H9 (cell line): ENCODE measurements at regions not wholly inside any gene's neighbourhood (a gene's known extent, or its start where the extent isn't known, plus 50 kb on each side); places are given as distances from the start of the nearest gene placed in this dataset.

ENCODE experiments used
- DNase-seq: peaks from one replicate; pipeline ENCODE4 v3.0.0-alpha.2; 2017
- H2AFZ ChIP-seq: one replicate; pipeline ENCODE4 v1.6.1; 2013; ENCODE audit warnings: mild to moderate bottlenecking, low read length, control low read depth, moderate library complexity
- H2AK5ac ChIP-seq: 2 replicates; pipeline ENCODE4 v1.6.1; 2013; ENCODE audit warnings: low read length, control low read depth, mixed read lengths; ENCODE audit not compliant: insufficient read length
- H2BK120ac ChIP-seq: one replicate; pipeline ENCODE4 v1.6.1; 2013; ENCODE audit warnings: low read depth, mild to moderate bottlenecking, low read length, control low read depth, inconsistent platforms; ENCODE audit not compliant: poor library complexity, severe bottlenecking
- H2BK12ac ChIP-seq: 2 replicates; pipeline ENCODE4 v1.6.1; 2013; ENCODE audit warnings: low read length, control low read depth, mixed read lengths, low read depth; ENCODE audit not compliant: insufficient read length
- H2BK15ac ChIP-seq: 2 replicates; pipeline ENCODE4 v1.6.1; 2013; ENCODE audit warnings: low read depth, low read length, control low read depth
- H2BK20ac ChIP-seq: one replicate; pipeline ENCODE4 v1.6.1; 2013; ENCODE audit warnings: low read depth, mild to moderate bottlenecking, low read length, control low read depth, inconsistent platforms; ENCODE audit not compliant: poor library complexity, severe bottlenecking
- H2BK5ac ChIP-seq: 2 replicates; pipeline ENCODE4 v1.6.1; 2013; ENCODE audit warnings: low read length, control low read depth, mixed read lengths; ENCODE audit not compliant: insufficient read length
- H3K14ac ChIP-seq: 2 replicates; pipeline ENCODE4 v1.6.1; 2013; ENCODE audit warnings: low read length, control low read depth; ENCODE audit not compliant: insufficient read depth
- H3K18ac ChIP-seq: 2 replicates; pipeline ENCODE4 v1.6.1; 2013; ENCODE audit warnings: low read depth, mild to moderate bottlenecking, mixed read lengths, low read length, control low read depth; ENCODE audit not compliant: insufficient read length
- H3K23ac ChIP-seq: 2 replicates; pipeline ENCODE4 v1.6.1; 2013; ENCODE audit warnings: low read length, control low read depth, mixed read lengths, low read depth; ENCODE audit not compliant: insufficient read length
- H3K23me2 ChIP-seq: 2 replicates; pipeline ENCODE4 v1.6.1; 2013; ENCODE audit warnings: low read depth, mild to moderate bottlenecking, mixed read lengths, low read length, control low read depth; ENCODE audit not compliant: insufficient read length, poor library complexity, severe bottlenecking
- H3K27ac ChIP-seq: 2 replicates; pipeline ENCODE4 v1.5.1; 2013; ENCODE audit warnings: low read length, control low read depth, mixed read lengths, low read depth; ENCODE audit not compliant: insufficient read length
- H3K27me3 ChIP-seq: 2 replicates; pipeline ENCODE4 v1.6.1; 2013; ENCODE audit warnings: low read length, control low read depth, inconsistent platforms; ENCODE audit not compliant: insufficient read depth
- H3K4ac ChIP-seq: 2 replicates; pipeline ENCODE4 v1.6.1; 2013; ENCODE audit warnings: low read depth, mild to moderate bottlenecking, control low read depth, inconsistent platforms, low read length, moderate library complexity
- H3K4me1 ChIP-seq: 2 replicates; pipeline ENCODE4 v1.6.1; 2013; ENCODE audit warnings: low read length, control low read depth, inconsistent platforms; ENCODE audit not compliant: insufficient read depth
- H3K4me2 ChIP-seq: 2 replicates; pipeline ENCODE4 v1.6.1; 2013; ENCODE audit warnings: low read length, control low read depth, mixed read lengths; ENCODE audit not compliant: insufficient read length, insufficient read depth
- H3K56ac ChIP-seq: 2 replicates; pipeline ENCODE4 v1.6.1; 2013; ENCODE audit warnings: low read depth, mild to moderate bottlenecking, mixed read lengths, low read length, control low read depth; ENCODE audit not compliant: insufficient read length
- H3K79me1 ChIP-seq: 2 replicates; pipeline ENCODE4 v1.6.1; 2013; ENCODE audit warnings: low read depth, mild to moderate bottlenecking, moderate library complexity, low read length, control low read depth, inconsistent platforms; ENCODE audit not compliant: insufficient read depth, poor library complexity, severe bottlenecking
- H3K79me2 ChIP-seq: 2 replicates; pipeline ENCODE4 v1.6.1; 2013; ENCODE audit warnings: low read length, control low read depth, inconsistent platforms; ENCODE audit not compliant: insufficient read depth
- H3K9ac ChIP-seq: 2 replicates; pipeline ENCODE4 v1.6.1; 2013; ENCODE audit warnings: low read length, control low read depth, mixed read lengths; ENCODE audit not compliant: insufficient read length; ENCODE audit errors: extremely low read depth
- H3K9me3 ChIP-seq: one replicate; pipeline ENCODE4 v1.6.1; 2013; ENCODE audit warnings: low read depth, low read length, inconsistent platforms; ENCODE audit not compliant: control insufficient read depth
- H3T11ph ChIP-seq: one replicate; pipeline ENCODE4 v1.6.1; 2013; ENCODE audit warnings: mild to moderate bottlenecking, low read length, control low read depth, inconsistent platforms
- H4K20me1 ChIP-seq: one replicate; pipeline ENCODE4 v1.6.1; 2013; ENCODE audit not compliant: control insufficient read depth, insufficient read length, insufficient read depth
- H4K5ac ChIP-seq: 2 replicates; pipeline ENCODE4 v1.6.1; 2013; ENCODE audit warnings: low read depth, mild to moderate bottlenecking, mixed read lengths, low read length, control low read depth; ENCODE audit not compliant: insufficient read length
- H4K8ac ChIP-seq: replicated peaks from 2 replicates; pipeline ENCODE4 v1.6.1; 2013; ENCODE audit warnings: low read length, control low read depth, mixed read lengths, low read depth; ENCODE audit not compliant: insufficient read length
- H4K91ac ChIP-seq: 2 replicates; pipeline ENCODE4 v1.6.1; 2013; ENCODE audit warnings: low read depth, mild to moderate bottlenecking, moderate library complexity, mixed read lengths, low read length, control low read depth; ENCODE audit not compliant: insufficient read length
- H3K27ac Mint-ChIP-seq, 3 experiments: 2 replicates in 2 of 3; 3 replicates in 1 of 3; pipeline ENCODE4 v1.8.0; 2020 to 2021; ENCODE audit warnings: mixed read lengths in 3 of 3, mild to moderate bottlenecking in 1 of 3, moderate library complexity in 1 of 3
- H3K27me3 Mint-ChIP-seq: 2 replicates; pipeline ENCODE4 v1.8.0; 2021; ENCODE audit warnings: low read depth, mild to moderate bottlenecking, moderate library complexity, mixed read lengths
- H3K36me3 Mint-ChIP-seq, 3 experiments: 2 replicates in 2 of 3; 3 replicates in 1 of 3; pipeline ENCODE4 v1.8.0; 2020 to 2021; ENCODE audit warnings: low read depth in 3 of 3, mixed read lengths in 3 of 3; ENCODE audit not compliant: insufficient read depth in 1 of 3
- H3K4me1 Mint-ChIP-seq, 2 experiments: 2 replicates each; pipeline ENCODE4 v1.8.0; 2020; ENCODE audit warnings: mixed read lengths in 2 of 2
- H3K4me3 Mint-ChIP-seq, 2 experiments: 2 replicates in 1 of 2; 3 replicates in 1 of 2; pipeline ENCODE4 v1.8.0; 2020 to 2021; ENCODE audit warnings: mild to moderate bottlenecking in 2 of 2, mixed read lengths in 2 of 2, moderate library complexity in 1 of 2
- H3K9me3 Mint-ChIP-seq, 2 experiments: 2 replicates in 1 of 2; 3 replicates in 1 of 2; pipeline ENCODE4 v1.8.0; 2020; ENCODE audit warnings: mild to moderate bottlenecking in 2 of 2, mixed read lengths in 2 of 2, moderate library complexity in 1 of 2
- CTCF ChIP-seq: fragments of 200-600 bp; sonication (generic); conservative IDR thresholded peaks from 3 replicates; pipeline ENCODE4 v1.8.0; 2021; ENCODE audit warnings: antibody characterized with exemption, mild to moderate bottlenecking
- WGBS: extraction: QIAGEN DNeasy Blood & Tissue Kit; methylation state at CpG from one replicate; pipeline ENCODE4 v1.1.7; 2013; ENCODE audit warnings: missing lambda C conversion rate, low lambda C conversion rate, mixed read lengths; ENCODE audit not compliant: insufficient read length; ENCODE audit errors: extremely low coverage; 5-methylcytosine and 5-hydroxymethylcytosine counted together

GRCh38 chrX:2578864-2579263 lies 78.1 kb upstream of the DHRSX start:
- H4K91ac ChIP-seq, result no peak overlapping the region
- H3K9me3 ChIP-seq, result no peaks in the 10 kb centered on the region
- H2AK5ac ChIP-seq, result no peak overlapping the region
- H3K14ac ChIP-seq, result no peak overlapping the region
- H3K9ac ChIP-seq, result no peak overlapping the region
- Mint-ChIP-seq H3K9me3 (no peaks in the 10 kb centered on the region; a peak in 1 of 5 replicates), H3K27me3 (peaks cover 31% of the 10 kb centered on the region), H3K4me1 (peaks cover 28 to 34% of the 10 kb centered on the region in 2 experiments), H3K4me3 (no peak overlapping the region), H3K27ac (no peak overlapping the region), H3K36me3 (no peaks in the 10 kb centered on the region)
- H3K27me3 ChIP-seq, result peaks cover 17% of the 10 kb centered on the region
- H4K8ac ChIP-seq, result no peak overlapping the region
- no peak overlapping the region for H2BK5ac ChIP-seq
- no peak overlapping the region for H2BK12ac ChIP-seq
- H3K56ac ChIP-seq, result no peak overlapping the region
- no peaks in the 10 kb centered on the region for H3K79me1 ChIP-seq
- no peak overlapping the region for H4K5ac ChIP-seq
- H3K79me2 ChIP-seq, result no peaks in the 10 kb centered on the region
- no peak overlapping the region for H2BK120ac ChIP-seq
- H3K27ac ChIP-seq, result no peak overlapping the region
- no peak overlapping the region for H2BK20ac ChIP-seq
- no CpG with 5 or more reads among the region's 12 CpGs for WGBS
- no peak for DNase-seq
- peaks cover 11% of the 10 kb centered on the region for H3K23me2 ChIP-seq
- no peak overlapping the region for H3K18ac ChIP-seq
- H2AFZ ChIP-seq, result no peak overlapping the region
- no peaks in the 10 kb centered on the region for H4K20me1 ChIP-seq
- no peak overlapping the region for H3K4me2 ChIP-seq
- TF ChIP-seq CTCF, result no peak
- no peak overlapping the region for H3T11ph ChIP-seq
- H2BK15ac ChIP-seq, result no peak overlapping the region
- H3K4ac ChIP-seq, result no peak overlapping the region
- no peak overlapping the region for H3K23ac ChIP-seq
- peaks cover 2% of the 10 kb centered on the region; the same call in 1 of the 2 replicates for H3K4me1 ChIP-seq
